ENCODE measurements at regions not wholly inside any gene's neighbourhood (a gene's known extent, or its start where the extent isn't known, plus 50 kb on each side); places are given as distances from the start of the nearest gene placed in this dataset.

GRCh38 chr20:16201191-16201590 is 372.1 kb downstream of the KIF16B start:
- TF ChIP-seq EP300 (IDR thresholded peaks at IDR 0.05) (no peak), POLR2A (IDR thresholded peaks at IDR 0.05) (no peak), CTCF (IDR thresholded peaks at IDR 0.05) (no peak)
